Naive B cell (primary cell): ENCODE measurements at regions not wholly inside any gene's neighbourhood (a gene's known extent, or its start where the extent isn't known, plus 50 kb on each side); places are given as distances from the start of the nearest gene placed in this dataset.
A peak's percentile ranks its signal among the peaks of the same experiment; 100 is the strongest.
"Not testable (repeated sequence)": the region's sequence is repeated elsewhere in the genome, so short reads cannot be mapped to it uniquely, and the experiment has no call there.

ENCODE experiments used
- ATAC-seq, 2 donors: fragments of 150-1000 bp; cut with Tn5 transposase; 2 replicates each; pipeline ENCODE4 v1.10.0; 2021; ENCODE audit warnings: low read depth in 2 of 2, mild to moderate bottlenecking in 2 of 2, moderate library complexity in 2 of 2
- DNase-seq: peaks from one replicate; pipeline ENCODE4 v3.0.0; 2022
- H3K27ac Mint-ChIP-seq, 6 donors: one replicate each; pipeline ENCODE4 v1.8.0; 2020 to 2022; ENCODE audit warnings: mild to moderate bottlenecking in 6 of 6, mixed read lengths in 6 of 6, moderate library complexity in 5 of 6, inconsistent platforms in 2 of 6
- H3K27me3 Mint-ChIP-seq, 3 donors: one replicate each; pipeline ENCODE4 v1.8.0; 2021 to 2022; ENCODE audit warnings: mixed read lengths in 3 of 3, mild to moderate bottlenecking in 1 of 3
- H3K36me3 Mint-ChIP-seq, 2 donors: one replicate each; pipeline ENCODE4 v1.8.0; 2020 to 2022; ENCODE audit warnings: mixed read lengths in 2 of 2, inconsistent platforms in 1 of 2, mild to moderate bottlenecking in 1 of 2
- H3K4me1 Mint-ChIP-seq, 3 donors: one replicate each; pipeline ENCODE4 v1.8.0; 2020 to 2022; ENCODE audit warnings: mixed read lengths in 3 of 3, inconsistent platforms in 1 of 3, mild to moderate bottlenecking in 1 of 3, moderate library complexity in 1 of 3
- H3K4me3 Mint-ChIP-seq, 8 donors: one replicate each; pipeline ENCODE4 v1.8.0; 2020 to 2022; ENCODE audit warnings: mild to moderate bottlenecking in 8 of 8, mixed read lengths in 8 of 8, moderate library complexity in 8 of 8, inconsistent platforms in 2 of 8
- H3K9me3 Mint-ChIP-seq, 7 donors: one replicate each; pipeline ENCODE4 v1.8.0; 2020 to 2022; ENCODE audit warnings: mixed read lengths in 7 of 7, mild to moderate bottlenecking in 5 of 7, inconsistent platforms in 2 of 7, moderate library complexity in 1 of 7

- peaks cover 0 to 29% (median 18%) of the 10 kb centered on the region in 3 donors for H3K27me3 Mint-ChIP-seq
- H3K4me1 Mint-ChIP-seq = no peaks in the 10 kb centered on the region
- H3K36me3 Mint-ChIP-seq = no peaks in the 10 kb centered on the region
- no peaks in the 10 kb centered on the region for H3K9me3 Mint-ChIP-seq
- no peak overlapping the region for H3K27ac Mint-ChIP-seq
- ATAC-seq (no peak), DNase-seq (no peak)
- H3K4me3 Mint-ChIP-seq = no peak overlapping the region
These were observed 227.3 kb downstream of the ERMARD start for GRCh38 chr6:169978615-169979161.

DNA sequence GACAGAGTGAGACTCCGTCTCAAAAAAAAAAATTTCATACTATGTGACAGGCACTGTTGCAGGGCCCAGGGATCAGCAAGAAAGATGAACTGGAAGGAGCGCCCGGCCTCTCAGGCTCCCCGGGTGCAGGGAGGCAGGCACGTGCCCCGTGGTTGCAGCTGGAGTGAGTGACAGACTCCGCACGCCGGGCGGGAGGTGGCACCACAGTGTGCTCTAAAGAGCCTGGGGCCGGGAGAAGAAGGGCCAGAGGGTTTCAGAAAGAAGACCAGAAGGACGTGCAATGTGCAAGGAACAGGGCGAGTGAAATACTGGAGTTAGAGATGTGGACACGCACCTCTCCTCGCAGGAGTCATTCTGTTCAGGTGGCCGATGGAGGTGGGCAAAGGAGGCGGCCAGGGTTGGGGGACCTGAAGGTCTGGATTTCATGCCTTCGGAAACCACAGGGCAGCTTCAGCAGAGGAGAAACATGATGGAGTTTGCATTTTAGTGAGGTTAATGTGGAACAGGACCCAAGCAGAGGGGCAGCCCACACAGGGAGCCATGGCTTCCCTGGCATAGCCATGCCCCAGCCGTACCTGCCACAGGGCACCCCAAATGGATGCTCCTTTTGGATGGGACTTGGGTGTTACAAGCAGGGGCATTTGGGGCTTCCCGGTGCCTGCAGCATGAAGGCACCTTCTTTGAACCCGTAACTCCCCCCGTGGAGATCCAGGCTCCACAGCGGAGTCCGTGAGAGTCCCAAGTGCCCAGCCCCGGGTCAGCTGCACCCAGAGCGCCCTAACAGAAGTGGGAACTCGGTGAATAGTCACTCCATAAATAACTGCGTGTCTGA lies 226.2 kb downstream of the ERMARD start:
- Mint-ChIP-seq H3K9me3 (no peaks in the 10 kb centered on the region), H3K36me3 (no peaks in the 10 kb centered on the region), H3K4me1 (no peaks in the 10 kb centered on the region), H3K4me3 (no peak overlapping the region), H3K27ac (peak overlapping the region in 1 of 6 donors; percentile 58), H3K27me3 (peaks cover 0 to 29% (median 18%) of the 10 kb centered on the region in 3 donors)
- DNase-seq (no peak), ATAC-seq (no peak)

DNA sequence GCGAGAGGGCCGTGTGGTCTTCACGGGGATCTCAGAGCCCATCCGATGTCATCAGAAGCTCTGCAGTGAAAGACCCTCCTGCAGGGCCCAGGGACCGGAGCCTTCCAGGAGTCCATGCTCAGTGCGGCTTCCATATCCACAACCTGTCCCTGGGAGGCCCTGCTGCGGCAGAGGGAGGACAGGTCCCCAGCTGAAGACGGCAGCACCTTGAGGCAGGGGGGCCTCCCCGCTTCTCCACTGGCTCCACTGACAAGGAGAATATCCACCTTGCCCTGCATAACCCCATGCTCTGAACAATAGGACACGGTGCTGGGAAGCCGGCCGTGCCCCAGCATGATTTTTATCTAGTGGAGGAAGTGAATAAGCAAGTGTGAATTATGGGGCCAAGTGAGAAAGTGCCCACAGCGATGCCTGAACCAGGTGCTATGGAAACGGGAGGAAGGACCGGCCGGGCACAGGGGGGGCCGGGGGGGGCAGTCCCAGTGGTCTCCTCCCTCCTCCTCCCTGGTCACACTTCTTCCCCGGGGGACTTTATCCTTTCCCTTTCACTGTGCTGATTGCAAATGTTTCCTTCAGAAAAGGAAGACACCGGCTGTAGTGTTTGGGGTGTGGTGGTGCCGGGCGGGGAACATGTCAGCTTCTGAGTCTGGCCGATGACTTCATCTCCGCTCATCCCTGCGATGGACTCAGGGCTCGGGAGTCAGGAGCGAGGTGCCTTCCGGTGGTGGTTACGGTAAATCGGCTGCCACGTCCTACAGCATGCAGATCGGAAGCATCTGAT lies 225.1 kb downstream of the ERMARD start:
- Mint-ChIP-seq H3K9me3 (no peaks in the 10 kb centered on the region), H3K4me3 (no peak overlapping the region), H3K27me3 (peaks cover 0 to 29% (median 18%) of the 10 kb centered on the region in 3 donors), H3K36me3 (no peaks in the 10 kb centered on the region), H3K27ac (no peak overlapping the region), H3K4me1 (no peaks in the 10 kb centered on the region)
- DNase-seq = no peak
- no peak for ATAC-seq

DNA sequence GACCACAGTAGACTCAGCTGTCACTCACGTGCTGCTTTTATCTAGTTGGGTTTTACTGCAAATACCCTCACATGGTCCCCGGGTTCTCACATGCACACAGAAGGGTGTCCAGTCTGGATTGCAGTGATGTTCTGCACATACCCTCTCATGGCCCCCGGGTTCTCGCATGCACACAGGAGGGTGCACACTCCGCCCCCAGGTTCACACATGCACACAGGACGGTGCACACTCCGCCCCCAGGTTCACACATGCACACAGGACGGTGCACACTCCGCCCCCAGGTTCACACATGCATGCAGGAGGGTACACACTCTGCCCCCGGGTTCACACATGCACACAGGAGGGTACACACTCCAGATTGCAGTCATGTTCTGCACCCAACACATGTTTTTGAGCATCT lies 224.3 kb downstream of the ERMARD start:
- ATAC-seq (no peak), DNase-seq (no peak)
- H3K27me3 Mint-ChIP-seq = peaks cover 0 to 24% (median 18%) of the 10 kb centered on the region in 3 donors
- no peak overlapping the region for H3K27ac Mint-ChIP-seq
- H3K4me3 Mint-ChIP-seq = no peak overlapping the region
- H3K4me1 Mint-ChIP-seq = no peaks in the 10 kb centered on the region
- no peaks in the 10 kb centered on the region for H3K36me3 Mint-ChIP-seq
- H3K9me3 Mint-ChIP-seq = no peaks in the 10 kb centered on the region

DNA sequence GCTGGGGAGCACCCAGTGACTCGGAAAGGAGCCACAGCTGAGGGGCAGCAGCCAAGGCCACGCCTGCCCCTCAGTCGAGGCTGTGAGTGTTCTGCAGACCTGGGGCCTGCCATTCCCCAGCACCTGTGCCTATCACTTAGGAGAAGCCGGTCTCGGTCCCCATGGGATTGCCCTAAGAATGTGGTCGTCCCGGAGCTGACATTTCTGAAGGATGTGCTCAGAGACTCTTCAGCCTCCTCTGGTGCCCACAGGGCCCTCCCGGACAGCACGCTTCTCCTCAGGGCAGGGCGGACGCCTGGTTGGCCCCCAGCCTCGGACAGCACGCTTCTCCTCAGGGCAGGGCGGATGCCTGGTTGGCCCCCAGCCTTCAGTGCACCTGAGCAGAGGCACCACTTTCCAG lies 223.9 kb downstream of the ERMARD start:
- Mint-ChIP-seq H3K36me3 (no peaks in the 10 kb centered on the region), H3K4me1 (no peaks in the 10 kb centered on the region)

DNA sequence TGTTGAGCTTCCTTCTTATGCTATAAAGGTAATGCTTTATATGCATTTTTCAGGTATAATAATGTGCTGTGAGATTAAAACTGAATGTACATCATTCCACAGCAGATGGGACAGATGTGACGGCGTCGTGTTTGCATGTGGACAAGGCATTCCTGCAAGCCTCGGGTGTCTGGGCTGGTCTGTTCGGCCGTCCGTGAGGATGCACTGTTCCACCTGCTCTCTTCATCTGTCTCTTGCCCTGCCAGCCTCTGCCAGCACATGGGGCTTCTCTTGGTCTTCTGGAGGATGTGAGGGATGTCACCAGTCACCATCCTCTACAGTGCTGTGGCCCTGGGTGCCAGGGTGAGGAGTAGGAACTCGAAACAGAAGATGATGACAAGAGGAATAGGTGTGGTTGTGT lies 223.2 kb downstream of the ERMARD start:
- DNase-seq = no peak

More for the DNA sequence above, 223.9 kb downstream of the ERMARD start:
- no peak for DNase-seq
- H3K4me3 Mint-ChIP-seq = no peak overlapping the region
- no peak for ATAC-seq
- no peaks in the 10 kb centered on the region for H3K9me3 Mint-ChIP-seq
- no peak overlapping the region for H3K27ac Mint-ChIP-seq
- peaks cover 0 to 24% (median 18%) of the 10 kb centered on the region in 3 donors for H3K27me3 Mint-ChIP-seq

DNA sequence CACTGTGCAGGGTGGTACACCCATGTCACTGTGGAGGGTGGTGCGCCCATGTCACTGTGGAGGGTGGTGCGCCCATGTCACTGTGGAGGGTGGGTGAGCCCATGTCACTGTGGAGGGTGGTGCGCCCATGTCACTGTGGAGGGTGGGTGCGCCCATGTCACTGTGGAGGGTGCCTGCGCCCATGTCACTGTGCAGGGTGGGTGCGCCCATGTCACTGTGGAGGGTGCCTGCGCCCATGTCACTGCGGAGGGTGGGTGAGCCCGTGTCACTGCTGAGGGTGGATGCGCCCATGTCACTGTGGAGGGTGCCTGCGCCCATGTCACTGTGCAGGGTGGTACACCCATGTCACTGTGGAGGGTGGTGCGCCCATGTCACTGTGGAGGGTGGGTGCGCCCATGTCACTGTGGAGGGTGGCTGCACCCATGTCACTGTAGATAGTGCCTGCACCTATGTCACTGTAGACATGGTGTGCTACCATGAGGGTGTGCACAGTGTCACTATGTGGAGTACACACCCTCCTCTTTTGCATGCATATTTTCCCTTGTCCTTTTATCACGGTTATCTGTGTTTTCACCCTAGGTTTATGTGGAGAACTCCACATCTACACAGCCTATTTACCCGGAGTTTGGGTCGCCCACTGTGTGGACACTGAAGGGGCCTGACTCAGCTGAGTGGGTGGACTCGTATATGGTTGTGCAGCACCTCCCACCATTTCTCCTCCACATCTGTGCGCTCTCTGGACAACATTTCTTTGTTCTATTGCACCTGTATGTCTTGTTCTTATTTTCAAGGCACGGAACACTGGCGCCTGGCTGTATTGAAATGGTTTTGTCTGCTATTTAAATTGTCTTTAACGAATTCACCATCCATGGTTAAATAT lies 222.4 kb downstream of the ERMARD start:
- not testable (repeated sequence) for ATAC-seq, H3K9me3 Mint-ChIP-seq, DNase-seq, H3K4me1 Mint-ChIP-seq, H3K4me3 Mint-ChIP-seq, H3K36me3 Mint-ChIP-seq, H3K27ac Mint-ChIP-seq
- peaks cover 0 to 30% (median 22%) of the 10 kb centered on the region in 3 donors for H3K27me3 Mint-ChIP-seq

More for the DNA sequence above, 223.2 kb downstream of the ERMARD start:
- Mint-ChIP-seq H3K9me3 (no peaks in the 10 kb centered on the region), H3K27ac (no peak overlapping the region), H3K27me3 (peaks cover 0 to 26% (median 19%) of the 10 kb centered on the region in 3 donors), H3K36me3 (no peaks in the 10 kb centered on the region), H3K4me3 (no peak overlapping the region), H3K4me1 (no peaks in the 10 kb centered on the region)
- no peak for ATAC-seq

- ATAC-seq = no peak
These were observed 221.3 kb downstream of the ERMARD start for GRCh38 chr6:169972736-169973135.

GRCh38 chr6:169972101-169972651 lies 220.8 kb downstream of the ERMARD start:
- H3K4me3 Mint-ChIP-seq = no peak overlapping the region
- ATAC-seq (no peak), DNase-seq (no peak)
- no peaks in the 10 kb centered on the region for H3K4me1 Mint-ChIP-seq
- H3K27me3 Mint-ChIP-seq = peaks cover 0 to 23% (median 16%) of the 10 kb centered on the region in 3 donors
- H3K36me3 Mint-ChIP-seq = no peaks in the 10 kb centered on the region
- no peaks in the 10 kb centered on the region for H3K9me3 Mint-ChIP-seq
- H3K27ac Mint-ChIP-seq = no peak overlapping the region

More at GRCh38 chr6:169972736-169973135, 221.3 kb downstream of the ERMARD start:
- no peaks in the 10 kb centered on the region for H3K36me3 Mint-ChIP-seq
- peak overlapping the region in 1 of 8 donors; percentile 53 for H3K4me3 Mint-ChIP-seq
- peak overlapping the region in 2 of 6 donors; percentile 21 to 47 for H3K27ac Mint-ChIP-seq
- no peaks in the 10 kb centered on the region for H3K9me3 Mint-ChIP-seq
- H3K4me1 Mint-ChIP-seq = no peaks in the 10 kb centered on the region
- no peak for DNase-seq
- peaks cover 0 to 29% (median 21%) of the 10 kb centered on the region in 3 donors for H3K27me3 Mint-ChIP-seq

- no peaks in the 10 kb centered on the region for H3K36me3 Mint-ChIP-seq
- no peak overlapping the region for H3K27ac Mint-ChIP-seq
- no peak for ATAC-seq
- H3K4me1 Mint-ChIP-seq = peaks cover 0 to 2% (median 0%) of the 10 kb centered on the region in 3 donors
- DNase-seq = no peak
- no peaks in the 10 kb centered on the region for H3K9me3 Mint-ChIP-seq
- H3K27me3 Mint-ChIP-seq = peaks cover 0 to 18% (median 12%) of the 10 kb centered on the region in 3 donors
- no peak overlapping the region for H3K4me3 Mint-ChIP-seq
These were observed 219.8 kb downstream of the ERMARD start for GRCh38 chr6:169971081-169971861.

- H3K4me1 Mint-ChIP-seq = peaks cover 0 to 4% (median 0%) of the 10 kb centered on the region in 3 donors
- H3K27ac Mint-ChIP-seq = peak overlapping the region in 1 of 6 donors; percentile 73
- peaks cover 0 to 25% (median 10%) of the 10 kb centered on the region in 3 donors for H3K27me3 Mint-ChIP-seq
- no peaks in the 10 kb centered on the region for H3K9me3 Mint-ChIP-seq
- no peak for ATAC-seq
- H3K36me3 Mint-ChIP-seq = no peaks in the 10 kb centered on the region
- no peak for DNase-seq
- no peak overlapping the region for H3K4me3 Mint-ChIP-seq
These were observed 219.0 kb downstream of the ERMARD start for GRCh38 chr6:169970306-169970988.
